HG03066 (cell line): ENCODE measurements at regions not wholly inside any gene's neighbourhood (a gene's known extent, or its start where the extent isn't known, plus 50 kb on each side); places are given as distances from the start of the nearest gene placed in this dataset.
"Not testable (repeated sequence)": the region's sequence is repeated elsewhere in the genome, so short reads cannot be mapped to it uniquely, and the experiment has no call there.

Source experiments
- ATAC-seq: cut with Tn5 transposase; IDR thresholded peaks from one replicate; pipeline ENCODE4 v1.9.1; 2021; ENCODE audit warnings: low read depth; ENCODE audit not compliant: unreplicated experiment

- no peak for ATAC-seq
These were observed 403.3 kb upstream of the TNRC6C start for GRCh38 chr17:77555121-77555591.

GRCh38 chr17:77555741-77556291 is 402.7 kb upstream of the TNRC6C start:
- no peak for ATAC-seq

- ATAC-seq: no peak
These were observed 402.0 kb upstream of the TNRC6C start for GRCh38 chr17:77556383-77557061.

GRCh38 chr17:77558846-77559626 is 399.5 kb upstream of the TNRC6C start:
- no peak for ATAC-seq

- no peak for ATAC-seq
These were observed 398.1 kb upstream of the TNRC6C start for GRCh38 chr17:77560381-77560780.

- no peak for ATAC-seq
These were observed 397.7 kb upstream of the TNRC6C start for GRCh38 chr17:77560841-77561240.

- not testable (repeated sequence) for ATAC-seq
These were observed 396.1 kb upstream of the TNRC6C start for GRCh38 chr17:77562361-77562760.

GRCh38 chr17:77563439-77564102 is 394.9 kb upstream of the TNRC6C start:
- ATAC-seq: no peak

- ATAC-seq: no peak
These were observed 394.1 kb upstream of the TNRC6C start for GRCh38 chr17:77564278-77564920.

GRCh38 chr17:77565166-77565565 is 393.3 kb upstream of the TNRC6C start:
- ATAC-seq: no peak

GRCh38 chr17:77566151-77566550 is 392.4 kb upstream of the TNRC6C start:
- ATAC-seq: no peak

- ATAC-seq: no peak
These were observed 391.9 kb upstream of the TNRC6C start for GRCh38 chr17:77566566-77567138.

- ATAC-seq: no peak
These were observed 390.0 kb upstream of the TNRC6C start for GRCh38 chr17:77568540-77568939.

- no peak for ATAC-seq
These were observed 388.5 kb upstream of the TNRC6C start for GRCh38 chr17:77569846-77570564.

GRCh38 chr17:77570565-77570898 is 388.0 kb upstream of the TNRC6C start:
- ATAC-seq: no peak

- ATAC-seq: no peak
These were observed 387.1 kb upstream of the TNRC6C start for GRCh38 chr17:77571155-77571981.

GRCh38 chr17:77572065-77572601 is 386.4 kb upstream of the TNRC6C start:
- ATAC-seq: no peak

GRCh38 chr17:77572851-77573250 is 385.7 kb upstream of the TNRC6C start:
- no peak for ATAC-seq

GRCh38 chr17:77577491-77577890 is 381.0 kb upstream of the TNRC6C start:
- ATAC-seq: no peak
